ENCODE measurements at regions not wholly inside any gene's neighbourhood (a gene's known extent, or its start where the extent isn't known, plus 50 kb on each side); places are given as distances from the start of the nearest gene placed in this dataset.

DNA sequence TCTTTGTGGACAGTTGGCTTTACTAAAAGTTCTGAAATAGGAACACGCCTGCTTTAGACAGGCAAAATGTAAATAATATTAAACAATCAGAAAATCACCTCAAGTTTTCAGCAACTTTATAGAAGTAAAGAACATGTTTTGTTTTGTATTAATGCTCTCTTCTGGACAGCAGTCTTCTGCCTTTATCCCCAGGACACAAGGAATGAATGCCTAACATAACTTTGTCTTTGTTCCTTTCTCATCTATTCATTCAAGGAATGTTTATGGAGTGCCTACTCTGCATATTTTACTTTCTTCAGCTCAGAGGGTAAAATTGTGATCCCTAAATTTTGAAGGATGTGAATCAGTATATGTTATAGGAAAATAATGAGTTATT is 325.4 kb downstream of the FOXO1 start:
- no peak for TF ChIP-seq SIN3A (IDR thresholded peaks at IDR 0.05; ENCODE audit: borderline replicate concordance, insufficient read depth, low read length)

DNA sequence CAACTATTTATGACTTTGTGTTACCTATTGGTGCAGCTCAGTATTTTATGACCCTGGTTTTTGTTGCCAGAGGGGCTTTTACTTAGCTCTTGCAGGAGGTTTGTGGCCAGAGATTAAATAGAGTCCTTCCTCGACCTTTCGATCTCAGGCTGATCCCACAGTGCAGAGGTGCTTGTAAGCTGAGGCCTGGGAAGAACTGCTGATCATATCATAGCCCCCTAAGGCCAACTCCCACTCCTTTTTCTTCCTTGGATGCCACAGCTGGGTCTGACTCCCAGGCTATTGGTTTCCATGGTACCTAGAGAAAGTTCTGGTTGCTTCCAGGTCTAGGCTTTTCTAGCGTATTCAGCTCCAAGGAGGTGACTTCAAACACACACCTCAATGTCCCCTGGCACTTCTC is 324.9 kb downstream of the FOXO1 start:
- TF ChIP-seq, protein P1, sequence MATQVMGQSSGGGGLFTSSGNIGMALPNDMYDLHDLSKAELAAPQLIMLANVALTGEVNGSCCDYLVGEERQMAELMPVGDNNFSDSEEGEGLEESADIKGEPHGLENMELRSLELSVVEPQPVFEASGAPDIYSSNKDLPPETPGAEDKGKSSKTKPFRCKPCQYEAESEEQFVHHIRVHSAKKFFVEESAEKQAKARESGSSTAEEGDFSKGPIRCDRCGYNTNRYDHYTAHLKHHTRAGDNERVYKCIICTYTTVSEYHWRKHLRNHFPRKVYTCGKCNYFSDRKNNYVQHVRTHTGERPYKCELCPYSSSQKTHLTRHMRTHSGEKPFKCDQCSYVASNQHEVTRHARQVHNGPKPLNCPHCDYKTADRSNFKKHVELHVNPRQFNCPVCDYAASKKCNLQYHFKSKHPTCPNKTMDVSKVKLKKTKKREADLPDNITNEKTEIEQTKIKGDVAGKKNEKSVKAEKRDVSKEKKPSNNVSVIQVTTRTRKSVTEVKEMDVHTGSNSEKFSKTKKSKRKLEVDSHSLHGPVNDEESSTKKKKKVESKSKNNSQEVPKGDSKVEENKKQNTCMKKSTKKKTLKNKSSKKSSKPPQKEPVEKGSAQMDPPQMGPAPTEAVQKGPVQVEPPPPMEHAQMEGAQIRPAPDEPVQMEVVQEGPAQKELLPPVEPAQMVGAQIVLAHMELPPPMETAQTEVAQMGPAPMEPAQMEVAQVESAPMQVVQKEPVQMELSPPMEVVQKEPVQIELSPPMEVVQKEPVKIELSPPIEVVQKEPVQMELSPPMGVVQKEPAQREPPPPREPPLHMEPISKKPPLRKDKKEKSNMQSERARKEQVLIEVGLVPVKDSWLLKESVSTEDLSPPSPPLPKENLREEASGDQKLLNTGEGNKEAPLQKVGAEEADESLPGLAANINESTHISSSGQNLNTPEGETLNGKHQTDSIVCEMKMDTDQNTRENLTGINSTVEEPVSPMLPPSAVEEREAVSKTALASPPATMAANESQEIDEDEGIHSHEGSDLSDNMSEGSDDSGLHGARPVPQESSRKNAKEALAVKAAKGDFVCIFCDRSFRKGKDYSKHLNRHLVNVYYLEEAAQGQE (IDR thresholded peaks at IDR 0.05; ENCODE audit: insufficient read depth in 1 of 2, low read depth in 2 of 2, low read length in 2 of 2): no peak
- no peak for TF ChIP-seq FOXP2 (optimal IDR thresholded peaks at IDR 0.05; ENCODE audit: borderline replicate concordance, extremely low read depth, extremely low read length, insufficient read depth)
- TF ChIP-seq POLR2AphosphoS5 (IDR thresholded peaks at IDR 0.05; ENCODE audit: low read depth, low read length): no peak
- TF ChIP-seq SIN3A (IDR thresholded peaks at IDR 0.05; ENCODE audit: borderline replicate concordance, insufficient read depth, low read length): no peak
- no peak for TF ChIP-seq TAF1 (IDR thresholded peaks at IDR 0.05; ENCODE audit: borderline replicate concordance, insufficient read depth, low read length)

DNA sequence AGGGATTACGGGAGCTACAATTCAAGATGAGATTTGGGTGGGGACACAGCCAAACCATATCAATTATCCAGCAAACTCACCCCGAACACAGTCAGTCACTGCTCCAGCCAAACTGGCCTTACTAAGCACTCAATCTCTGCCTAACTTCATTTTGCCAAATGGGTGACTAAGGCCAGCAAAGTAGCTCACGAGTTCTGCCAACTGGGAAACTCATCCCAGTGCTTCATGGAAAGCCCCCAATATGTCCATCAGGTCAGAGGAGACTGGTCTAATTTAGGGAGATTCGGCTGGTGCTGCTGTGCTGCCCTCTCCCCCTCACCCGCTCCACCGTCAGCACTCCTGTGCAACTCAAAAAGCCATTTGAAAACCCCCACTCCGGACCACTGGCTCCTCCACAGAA is 324.0 kb downstream of the FOXO1 start:
- TF ChIP-seq SIN3A (IDR thresholded peaks at IDR 0.05; ENCODE audit: borderline replicate concordance, insufficient read depth, low read length): no peak
- no peak for TF ChIP-seq POLR2AphosphoS5 (IDR thresholded peaks at IDR 0.05; ENCODE audit: low read depth, low read length)
- TF ChIP-seq, protein P1 (IDR thresholded peaks at IDR 0.05; ENCODE audit: insufficient read depth in 1 of 2, low read depth in 2 of 2, low read length in 2 of 2): no peak
- no peak for TF ChIP-seq TAF1 (IDR thresholded peaks at IDR 0.05; ENCODE audit: borderline replicate concordance, insufficient read depth, low read length)
- TF ChIP-seq FOXP2 (optimal IDR thresholded peaks at IDR 0.05; ENCODE audit: borderline replicate concordance, extremely low read depth, extremely low read length, insufficient read depth): no peak

DNA sequence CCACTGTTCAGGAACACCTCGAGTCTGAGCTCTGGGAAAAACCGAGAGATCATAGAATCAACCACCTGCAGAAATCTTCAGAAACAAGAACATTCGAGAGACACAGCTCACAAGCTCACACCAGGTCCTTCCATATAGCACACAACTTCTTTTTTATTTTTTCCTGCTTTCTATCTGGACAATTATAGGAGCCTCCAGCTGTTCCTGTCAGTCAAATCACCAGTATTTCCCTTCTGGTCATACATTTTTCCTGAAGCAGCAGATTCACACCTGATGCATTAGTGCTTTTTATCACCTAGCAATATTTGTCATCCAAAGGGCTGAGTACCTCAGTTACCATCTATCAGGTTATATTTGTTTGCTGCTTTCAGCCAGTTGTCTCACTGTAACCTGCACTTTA is 323.5 kb downstream of the FOXO1 start:
- TF ChIP-seq POLR2AphosphoS5 (IDR thresholded peaks at IDR 0.05; ENCODE audit: low read depth, low read length) (no peak), FOXP2 (optimal IDR thresholded peaks at IDR 0.05; ENCODE audit: borderline replicate concordance, extremely low read depth, extremely low read length, insufficient read depth) (no peak), TAF1 (IDR thresholded peaks at IDR 0.05; ENCODE audit: borderline replicate concordance, insufficient read depth, low read length) (no peak), SIN3A (IDR thresholded peaks at IDR 0.05; ENCODE audit: borderline replicate concordance, insufficient read depth, low read length) (no peak)
- TF ChIP-seq, protein P1 (IDR thresholded peaks at IDR 0.05; ENCODE audit: insufficient read depth in 1 of 2, low read depth in 2 of 2, low read length in 2 of 2): no peak

DNA sequence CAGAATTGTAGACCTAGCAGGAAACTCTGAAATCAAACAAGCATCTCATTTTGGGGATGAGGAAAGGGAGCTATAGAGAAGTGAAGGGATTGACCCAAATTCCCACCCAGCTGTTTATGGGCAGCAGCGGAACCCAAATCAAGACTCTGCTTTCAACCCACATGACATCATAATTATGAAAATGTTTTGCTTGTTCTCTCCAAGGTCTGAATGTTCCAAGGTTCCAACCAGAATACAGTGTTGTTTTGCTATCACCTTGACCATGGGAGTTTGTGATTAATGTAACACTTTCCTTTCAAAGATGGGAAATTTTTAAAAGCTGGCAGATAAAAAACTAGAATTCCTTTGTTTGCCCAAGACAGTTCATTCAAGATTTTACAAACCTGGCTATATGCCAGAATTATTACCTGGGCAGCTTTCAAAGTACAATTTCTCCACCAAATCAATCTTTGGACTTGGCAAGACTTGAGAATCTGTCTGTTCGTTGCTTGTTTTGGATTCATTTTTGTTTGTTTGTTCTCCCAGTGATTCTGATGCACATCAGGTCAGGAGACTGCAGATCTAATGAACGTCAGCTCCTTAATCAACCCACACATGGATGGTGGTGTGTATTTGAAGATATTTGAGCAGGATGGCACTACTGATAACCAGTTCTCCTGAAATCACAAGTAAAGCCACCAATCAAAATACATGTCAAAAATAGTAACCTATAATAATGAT is 322.7 kb downstream of the FOXO1 start:
- TF ChIP-seq SIN3A (IDR thresholded peaks at IDR 0.05; ENCODE audit: borderline replicate concordance, insufficient read depth, low read length) (no peak), FOXP2 (optimal IDR thresholded peaks at IDR 0.05; ENCODE audit: borderline replicate concordance, extremely low read depth, extremely low read length, insufficient read depth) (no peak), POLR2AphosphoS5 (IDR thresholded peaks at IDR 0.05; ENCODE audit: low read depth, low read length) (no peak), TAF1 (IDR thresholded peaks at IDR 0.05; ENCODE audit: borderline replicate concordance, insufficient read depth, low read length) (no peak)
- TF ChIP-seq, protein P1 (IDR thresholded peaks at IDR 0.05; ENCODE audit: insufficient read depth in 1 of 2, low read depth in 2 of 2, low read length in 2 of 2): no peak

All from PFSK-1 (cell line).